ENCODE measurements at regions not wholly inside any gene's neighbourhood (a gene's known extent, or its start where the extent isn't known, plus 50 kb on each side); places are given as distances from the start of the nearest gene placed in this dataset.

DNA sequence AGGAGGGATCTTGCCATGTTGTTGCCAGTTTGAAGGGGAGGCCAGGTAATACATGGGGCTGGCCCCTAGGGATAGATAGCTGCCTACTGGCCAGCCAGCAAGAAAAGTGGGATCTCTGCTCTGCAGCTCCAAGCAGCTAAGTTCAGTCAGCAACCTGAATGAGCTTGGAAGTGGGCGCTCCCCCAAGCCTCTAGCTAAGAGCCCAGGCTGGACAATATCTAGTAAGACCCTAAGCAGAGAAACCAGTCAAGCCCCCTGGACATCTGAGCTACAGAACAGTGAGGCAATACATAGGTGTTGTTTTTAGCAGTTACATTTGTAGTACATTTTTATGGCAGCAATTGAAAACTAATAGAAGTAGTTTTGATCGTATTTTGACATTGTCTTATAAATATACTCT lies 409.8 kb upstream of the SMIM21 start:
- DNase-seq = no peak

DNA sequence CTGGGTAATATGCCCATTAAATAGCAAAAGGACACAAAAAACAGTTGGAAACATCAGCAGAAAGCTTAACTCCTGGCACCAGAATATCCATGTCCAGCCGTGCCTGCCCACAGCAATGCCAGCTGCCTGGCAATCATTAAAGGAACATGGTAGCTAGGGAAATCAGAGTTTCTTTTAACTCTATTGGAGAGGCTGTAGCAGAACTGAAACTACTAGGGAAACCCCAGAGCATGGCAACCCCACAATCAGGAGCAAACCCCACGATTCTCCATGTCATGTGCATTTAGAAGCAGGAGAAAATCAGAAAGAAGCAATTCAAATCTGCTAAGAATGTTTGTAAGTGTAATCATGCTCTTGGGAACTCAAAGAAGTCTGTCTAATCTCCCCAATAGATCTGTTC lies 409.0 kb upstream of the SMIM21 start:
- no peak for DNase-seq

DNA sequence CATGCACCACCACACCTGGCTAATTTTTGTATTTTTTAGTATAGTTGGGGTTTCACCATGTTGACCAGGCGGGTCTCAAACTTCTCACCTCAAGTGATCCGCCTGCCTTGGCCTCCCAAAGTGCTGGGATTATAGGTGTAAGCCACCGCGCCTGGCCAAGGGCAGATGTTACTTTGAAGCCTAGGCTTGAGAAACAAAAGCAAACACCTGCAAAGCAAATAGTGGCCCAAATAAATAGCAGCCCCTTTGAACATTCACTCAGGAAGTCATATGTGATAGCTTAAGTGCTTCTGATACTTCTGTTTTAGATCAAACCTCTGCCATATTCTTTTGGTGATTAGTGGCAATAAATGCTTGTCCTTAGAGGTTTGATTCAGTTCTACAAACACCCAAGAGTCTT lies 404.5 kb upstream of the SMIM21 start:
- no peak for DNase-seq

DNA sequence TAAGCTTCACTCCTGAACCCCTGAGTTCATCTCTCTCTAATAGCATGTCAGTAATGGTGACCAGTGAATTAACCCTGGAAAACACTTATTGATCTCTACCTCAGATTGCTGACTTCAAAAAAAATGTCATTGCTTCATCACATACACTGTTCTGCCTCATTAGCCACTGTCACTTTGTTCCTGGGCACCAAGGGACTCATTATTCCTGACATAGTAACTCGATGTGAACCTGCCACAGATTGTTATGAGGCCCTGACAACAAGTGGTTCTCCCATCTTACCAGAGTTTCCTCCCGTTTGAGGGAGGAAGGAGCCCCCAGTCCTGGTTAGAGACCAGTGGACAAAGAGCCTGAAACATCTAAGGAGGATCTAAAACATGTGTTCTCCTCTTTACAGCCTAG lies 403.3 kb upstream of the SMIM21 start:
- DNase-seq = no peak

DNA sequence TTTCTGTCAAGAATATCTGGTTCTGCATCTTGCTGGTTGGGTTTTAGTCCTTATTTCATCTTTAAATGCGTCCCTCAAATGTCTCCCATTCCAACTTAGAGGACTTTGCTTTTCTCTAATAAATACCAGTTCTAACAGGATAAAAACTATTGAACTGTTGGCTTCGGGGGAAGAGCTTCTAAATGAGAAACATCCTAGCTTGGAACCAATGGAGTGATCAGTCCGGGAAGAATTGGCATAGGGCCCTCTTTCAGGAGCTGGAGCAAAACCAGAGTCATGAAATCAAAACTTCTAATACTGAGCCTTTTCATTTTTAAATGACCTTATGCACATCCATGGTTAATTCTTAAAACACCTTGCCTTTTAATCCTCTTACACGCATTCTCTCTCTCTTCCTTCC lies 401.6 kb upstream of the SMIM21 start:
- no peak for DNase-seq

DNA sequence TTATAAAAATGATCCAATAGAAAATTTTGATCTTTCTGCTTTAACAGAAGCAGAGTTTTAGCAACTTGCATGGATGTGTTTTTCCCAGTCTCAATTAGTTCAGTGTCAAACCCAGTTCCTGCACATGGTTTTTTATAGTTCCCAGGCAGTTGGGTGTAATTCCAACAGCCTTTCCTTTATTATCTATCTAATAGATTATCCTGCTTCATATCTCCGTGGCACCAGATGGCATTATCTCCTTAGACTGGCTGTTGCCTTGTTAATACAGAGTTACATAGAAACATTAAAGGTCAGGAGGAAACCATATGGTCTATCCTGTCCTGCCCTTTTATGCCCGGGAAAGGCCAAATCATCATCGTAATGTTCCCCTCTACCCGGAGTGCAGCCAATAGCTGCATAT lies 400.9 kb upstream of the SMIM21 start:
- DNase-seq = no peak

DNA sequence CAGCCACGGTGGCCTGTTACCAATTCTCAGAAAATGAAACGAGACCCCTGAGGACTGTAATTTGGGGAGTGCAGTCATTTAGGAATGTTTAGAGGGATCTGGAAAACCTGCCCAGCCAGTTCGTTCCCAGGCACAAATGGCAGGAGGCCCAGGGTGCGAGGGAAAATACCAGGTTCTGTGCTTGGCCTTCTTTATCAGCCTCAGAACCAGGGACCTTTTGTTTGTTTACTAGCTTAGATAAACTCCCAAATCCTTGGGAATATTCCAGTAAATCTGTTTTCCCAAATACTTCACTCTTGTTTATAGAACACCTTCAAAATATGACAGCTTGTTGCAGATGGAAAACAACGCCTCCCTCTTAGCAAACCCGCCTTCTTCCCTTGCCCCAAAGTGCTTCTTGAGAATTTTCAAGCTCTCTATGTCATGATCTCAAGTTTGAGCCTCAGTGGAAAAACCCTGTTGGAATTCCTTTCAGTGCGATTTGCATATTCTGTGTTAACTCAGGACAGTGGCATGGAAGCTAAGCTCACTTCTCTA lies 400.3 kb upstream of the SMIM21 start:
- DNase-seq = no peak

DNA sequence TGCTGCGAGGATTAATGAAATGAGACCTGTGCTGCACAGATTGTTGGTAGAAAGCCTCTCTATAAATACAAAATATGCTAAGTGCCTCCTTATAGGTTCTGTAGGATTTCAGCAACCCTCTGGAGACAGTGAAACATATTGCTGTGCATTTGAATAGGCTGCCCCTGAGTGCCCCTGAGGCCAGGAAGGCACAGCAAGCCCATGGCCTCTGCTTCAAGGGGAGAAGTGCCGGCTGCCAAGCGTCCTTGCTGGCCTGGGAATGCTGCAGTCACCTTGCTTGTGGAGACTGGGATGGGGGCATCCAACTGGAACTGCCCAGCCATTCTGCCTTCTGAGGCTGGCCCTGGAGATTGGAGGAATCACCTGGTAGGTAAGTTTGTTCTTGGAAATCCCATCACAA lies 397.2 kb upstream of the SMIM21 start:
- no peak for DNase-seq

DNA sequence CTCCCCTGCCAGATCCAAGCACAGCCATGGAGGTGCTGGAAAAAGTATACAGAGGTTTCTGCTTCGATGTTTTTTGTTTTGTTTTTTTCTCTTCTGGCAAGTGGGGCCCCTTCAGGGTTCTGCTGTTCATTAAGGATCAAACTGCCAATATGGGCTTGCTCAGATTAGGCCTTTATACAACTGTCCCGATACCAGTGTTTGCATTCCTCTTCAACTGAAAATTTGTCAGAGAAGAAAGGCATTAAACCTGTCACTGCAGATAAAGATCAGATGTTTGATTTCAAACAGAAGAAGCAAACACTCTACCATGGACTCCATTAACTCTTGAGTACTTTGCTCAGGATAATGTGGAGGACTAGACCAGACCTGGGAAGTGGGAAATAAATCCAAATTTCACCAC lies 396.0 kb upstream of the SMIM21 start:
- no peak for DNase-seq

DNA sequence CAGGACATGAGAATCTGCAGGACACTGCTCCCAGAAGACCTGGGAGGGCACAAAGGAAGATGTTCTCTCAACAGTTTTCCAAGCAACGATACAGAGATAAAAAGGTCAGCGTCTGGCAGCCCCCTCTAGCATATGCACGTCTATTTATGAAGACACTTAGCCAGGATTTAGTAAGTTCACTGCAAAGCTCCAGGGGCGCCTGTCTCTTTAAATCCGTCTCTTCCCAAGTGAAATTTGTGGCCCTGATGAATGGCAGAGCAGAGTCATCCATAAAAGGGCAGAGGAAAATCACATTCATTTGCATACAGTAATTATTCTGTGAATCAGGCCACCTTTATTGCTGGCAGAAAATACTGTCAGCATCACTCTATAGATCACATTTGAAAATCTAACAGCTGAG lies 390.9 kb upstream of the SMIM21 start:
- no peak for DNase-seq

DNA sequence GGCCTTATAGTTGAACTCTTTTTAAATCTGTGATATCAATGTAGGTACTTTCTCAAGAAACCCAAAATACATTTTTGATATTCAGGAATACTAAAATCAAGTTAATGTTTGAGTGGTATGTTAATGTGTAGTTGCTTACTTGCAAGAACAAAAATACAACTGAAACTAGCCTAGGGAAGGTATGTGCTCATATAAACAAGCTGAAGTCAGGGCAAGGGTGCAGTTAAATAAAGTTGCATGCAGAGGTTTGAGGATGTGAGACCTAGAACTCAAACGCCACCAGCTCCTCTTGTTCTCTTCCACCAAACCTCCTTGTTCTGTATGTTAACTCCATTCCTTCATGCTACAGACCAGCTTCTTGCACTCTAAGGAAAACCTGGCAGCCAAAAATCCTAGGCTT lies 388.3 kb upstream of the SMIM21 start:
- DNase-seq = no peak

DNA sequence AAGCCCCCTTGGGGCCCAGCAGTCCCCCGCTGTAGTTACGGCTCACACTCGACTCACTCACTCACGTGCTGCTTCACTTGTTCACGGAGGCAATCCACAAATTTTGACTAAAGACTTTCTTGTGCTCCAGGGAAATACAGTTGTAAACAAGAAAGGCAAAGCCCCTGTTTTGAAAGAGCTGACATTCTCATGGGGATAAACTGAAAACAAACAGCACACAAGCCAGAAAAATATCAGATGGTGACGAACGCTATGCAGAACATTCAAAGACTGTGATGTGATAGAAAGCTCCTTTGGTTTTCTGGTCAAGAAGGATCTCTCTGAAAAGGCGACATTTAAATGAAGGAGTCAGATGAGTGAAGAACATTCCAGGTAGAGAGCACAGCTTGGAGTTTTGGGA lies 385.3 kb upstream of the SMIM21 start:
- no peak for DNase-seq

DNA sequence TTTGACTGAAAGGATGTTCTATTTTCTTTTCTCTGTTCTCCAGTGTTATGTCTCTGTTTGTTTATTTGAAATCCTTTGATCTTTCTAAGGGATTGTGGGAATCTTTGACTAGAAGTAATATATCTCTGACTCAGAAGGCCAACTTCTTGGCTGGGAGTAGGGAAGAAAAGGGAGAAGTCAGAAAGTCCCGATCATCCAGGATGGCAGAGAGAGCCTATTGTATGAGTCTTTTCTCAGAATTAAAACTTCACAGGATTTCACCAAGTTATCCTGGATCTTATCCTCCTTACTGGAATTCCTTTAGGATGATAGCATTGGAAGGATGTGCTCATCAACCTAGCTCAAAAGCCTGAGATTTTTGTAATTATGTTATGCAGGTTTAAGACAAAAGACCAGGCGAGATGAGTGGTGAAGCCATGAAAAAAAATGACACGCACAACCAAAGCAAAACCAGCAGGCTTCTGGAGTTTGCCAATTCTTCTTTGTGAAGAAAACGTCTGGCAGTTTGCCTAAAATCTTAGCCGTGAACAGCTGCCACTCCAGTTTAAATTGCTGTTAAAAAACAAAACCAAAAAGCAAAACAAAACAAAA lies 383.6 kb upstream of the SMIM21 start:
- DNase-seq = no peak

DNA sequence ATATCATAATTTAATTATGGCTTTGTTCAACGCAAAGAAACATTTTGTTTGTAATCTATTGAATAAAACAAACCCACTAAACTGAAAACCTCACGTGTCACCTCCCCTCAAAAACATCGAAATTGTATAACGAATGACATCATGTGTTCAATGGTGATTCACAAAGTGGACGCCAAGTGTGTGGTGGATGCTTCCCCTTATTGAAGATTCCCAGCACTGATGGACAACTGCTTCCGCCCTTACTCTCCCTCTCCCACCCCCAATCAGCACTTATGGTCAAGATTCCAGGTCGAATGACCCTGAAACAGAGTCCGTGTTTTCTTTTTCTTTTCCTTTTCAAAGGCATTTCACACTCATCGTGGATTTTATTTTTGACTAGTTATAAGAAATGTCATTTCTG lies 383.0 kb upstream of the SMIM21 start:
- no peak for DNase-seq

DNA sequence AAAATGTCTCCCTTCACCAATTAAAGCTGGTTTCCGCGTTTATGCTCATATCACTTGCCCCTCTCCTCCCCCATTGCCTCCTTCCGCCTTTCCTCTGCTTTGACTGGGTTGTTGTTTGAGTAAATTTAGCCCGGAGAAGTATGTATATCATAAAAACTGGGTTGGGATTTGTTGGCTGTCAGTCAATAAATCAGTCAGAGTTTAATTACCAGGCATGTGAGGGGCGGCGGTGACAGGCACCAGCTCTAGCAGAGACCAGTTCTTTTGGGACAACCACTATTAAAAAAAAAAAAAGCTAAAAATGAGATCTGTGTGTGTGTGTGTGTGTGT lies 382.4 kb upstream of the SMIM21 start:
- DNase-seq = no peak

DNA sequence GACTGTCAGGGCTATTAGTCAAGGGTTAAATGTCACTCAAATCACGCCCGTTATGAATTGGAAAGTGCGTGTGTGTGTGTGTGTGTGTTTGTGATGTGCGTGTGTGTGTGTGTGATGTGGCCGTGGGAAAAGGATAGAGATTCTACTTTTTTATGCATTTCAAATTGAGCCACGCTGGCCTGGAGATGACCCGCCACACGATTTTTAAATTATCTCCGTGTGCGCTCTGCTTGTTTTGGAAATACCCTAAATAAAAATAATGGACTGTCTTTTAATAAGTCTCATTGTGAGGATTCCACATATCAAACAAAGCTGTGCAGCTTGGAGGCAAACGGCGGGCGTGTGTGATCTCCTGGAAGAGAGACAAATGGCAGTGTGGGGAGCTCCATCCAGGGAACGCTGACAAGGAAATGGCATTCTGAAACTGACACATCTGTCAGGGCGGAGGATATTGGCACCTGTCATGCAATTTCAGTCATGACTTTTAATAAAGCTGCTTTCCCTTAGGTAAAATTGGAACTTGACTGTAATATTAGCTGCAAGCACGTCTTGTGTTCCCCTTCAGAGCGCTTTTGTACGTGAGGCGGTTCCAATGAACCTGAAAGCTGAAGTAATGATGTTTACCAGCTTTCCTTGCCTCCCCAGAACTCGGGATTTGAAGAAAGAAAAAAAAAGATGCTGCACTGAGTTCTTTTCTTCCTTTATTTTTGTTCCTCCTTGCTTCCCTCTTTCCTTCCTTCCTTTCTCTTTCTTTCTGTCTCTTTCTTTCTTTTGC lies 381.8 kb upstream of the SMIM21 start:
- DNase-seq = no peak

DNA sequence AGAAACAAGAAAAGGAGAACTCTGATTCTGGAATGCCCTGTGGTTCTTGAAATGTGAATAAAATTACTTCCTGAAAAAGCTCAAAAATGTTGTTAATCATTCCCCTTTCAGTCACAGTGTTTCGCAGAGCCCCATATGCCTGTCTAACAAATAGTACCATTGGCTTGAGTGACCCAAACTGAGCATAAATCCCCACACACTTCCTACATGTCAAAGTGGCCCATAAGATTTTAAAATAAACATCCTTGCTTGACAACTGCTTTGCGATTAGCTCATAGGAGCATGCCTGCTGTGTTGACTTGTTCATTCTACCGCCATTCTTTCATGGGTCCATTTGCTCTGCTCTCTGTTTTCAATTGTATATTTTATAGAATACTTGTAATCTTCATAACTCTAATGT lies 377.8 kb upstream of the SMIM21 start:
- DNase-seq = no peak

DNA sequence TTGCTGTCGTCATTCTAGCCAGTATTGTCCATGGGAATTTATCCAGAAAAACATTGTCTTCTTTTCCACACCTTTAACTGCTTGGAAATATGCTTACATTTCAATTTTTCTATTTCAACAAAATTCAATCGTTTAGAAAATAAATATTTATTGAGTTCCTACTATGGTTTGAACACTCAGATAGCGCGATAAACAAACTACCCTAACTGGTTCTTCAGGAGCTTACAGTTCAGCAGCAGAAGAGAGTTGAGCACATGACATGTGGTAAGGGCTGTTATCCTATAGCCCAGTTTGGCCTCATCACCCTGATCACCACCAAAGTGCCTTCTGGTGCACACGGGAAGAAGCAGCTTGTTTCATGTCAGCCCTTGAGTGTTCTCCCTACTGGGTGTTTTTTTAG lies 375.2 kb upstream of the SMIM21 start:
- no peak for DNase-seq

DNA sequence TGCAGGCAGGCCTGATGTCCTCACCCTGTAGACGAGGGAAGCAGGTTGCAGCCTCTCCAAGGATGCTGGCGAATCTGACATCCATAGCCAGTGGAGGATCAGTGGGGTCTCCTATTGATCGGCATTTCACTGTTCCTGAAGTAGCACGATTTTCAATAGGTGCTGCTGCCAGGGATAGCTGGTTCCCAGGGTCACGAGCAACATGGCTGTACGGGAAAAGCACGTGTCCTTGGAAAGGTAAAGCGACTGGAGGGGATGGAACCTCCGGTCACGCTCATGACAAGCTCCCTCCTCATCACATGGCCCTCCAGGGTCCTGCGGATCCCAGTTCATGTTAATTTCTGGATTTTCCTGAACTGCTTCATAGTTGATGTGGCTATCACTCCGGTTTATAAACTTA lies 373.7 kb upstream of the SMIM21 start:
- DNase-seq = no peak

DNA sequence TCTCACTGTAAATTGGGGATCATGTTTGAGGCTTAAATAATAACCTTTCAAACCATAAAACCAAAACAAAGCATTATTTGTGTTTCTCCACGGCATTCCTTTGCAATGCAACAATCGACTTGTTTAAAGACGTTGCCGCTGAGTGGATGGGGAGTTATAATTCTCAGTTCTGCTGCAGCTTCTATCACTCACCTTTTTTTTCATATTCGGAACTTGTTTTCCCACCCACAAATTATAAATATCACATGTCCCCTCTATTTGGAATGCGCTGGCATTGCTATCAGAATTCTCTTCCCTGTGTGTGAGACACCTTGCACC lies 372.8 kb upstream of the SMIM21 start:
- no peak for DNase-seq

DNA sequence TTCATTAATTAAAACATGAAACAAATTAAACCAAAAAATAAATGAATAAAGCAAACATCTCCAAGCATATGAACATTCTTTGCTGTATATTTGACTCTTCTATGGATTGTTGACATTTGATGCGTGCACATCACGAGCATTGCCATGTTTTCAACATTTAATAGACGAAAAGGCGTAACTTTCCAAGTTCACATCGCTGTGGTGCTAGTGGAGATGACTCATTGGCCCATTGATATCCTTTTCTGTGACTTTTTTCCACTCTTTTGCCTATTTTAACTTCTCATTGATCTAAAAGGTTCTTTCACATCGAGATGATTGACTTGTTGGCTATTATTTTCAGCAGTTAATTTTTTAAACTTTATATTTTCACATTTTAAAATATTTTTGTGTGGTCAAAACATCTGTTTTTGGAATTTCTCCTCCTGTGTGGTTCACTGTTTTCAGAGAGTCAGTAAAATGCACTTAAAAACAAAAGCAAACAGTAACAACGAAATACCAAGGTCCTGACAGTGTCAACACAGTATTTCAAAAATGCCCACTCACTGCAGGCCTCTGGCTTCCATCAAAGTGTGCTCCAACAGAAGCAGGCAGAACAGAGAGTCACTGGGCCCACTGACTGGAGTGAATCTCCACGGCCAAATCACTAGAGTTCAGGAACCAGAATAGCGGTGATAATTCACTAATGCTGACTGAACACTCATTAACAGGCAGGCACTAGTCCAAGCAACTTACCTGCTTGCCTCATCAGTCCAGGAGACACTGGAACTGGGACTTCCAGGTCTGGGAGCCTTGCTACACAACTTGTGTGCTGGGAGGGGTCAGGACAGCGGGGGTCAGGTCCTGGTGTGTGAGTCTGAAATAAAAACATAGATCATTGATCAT lies 372.2 kb upstream of the SMIM21 start:
- DNase-seq = no peak

DNA sequence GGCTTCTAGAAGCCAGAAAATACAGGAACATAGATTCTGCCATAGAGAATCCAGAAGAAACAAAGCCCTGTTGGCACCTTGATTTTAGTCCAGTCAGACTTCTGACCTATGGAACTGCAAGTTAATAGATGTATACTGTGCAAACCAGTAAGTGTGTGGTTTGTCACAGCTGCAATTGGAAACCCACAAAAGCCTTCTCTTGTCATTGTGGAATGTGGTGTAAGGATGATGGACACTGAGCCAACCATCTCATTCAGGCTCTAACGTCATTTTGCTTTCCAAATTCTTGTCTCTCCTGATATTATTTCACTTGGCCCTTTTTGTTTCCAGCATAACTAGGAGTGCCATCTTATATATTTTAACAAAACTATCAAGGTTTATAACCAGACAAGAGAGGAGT lies 369.5 kb upstream of the SMIM21 start:
- no peak for DNase-seq

DNA sequence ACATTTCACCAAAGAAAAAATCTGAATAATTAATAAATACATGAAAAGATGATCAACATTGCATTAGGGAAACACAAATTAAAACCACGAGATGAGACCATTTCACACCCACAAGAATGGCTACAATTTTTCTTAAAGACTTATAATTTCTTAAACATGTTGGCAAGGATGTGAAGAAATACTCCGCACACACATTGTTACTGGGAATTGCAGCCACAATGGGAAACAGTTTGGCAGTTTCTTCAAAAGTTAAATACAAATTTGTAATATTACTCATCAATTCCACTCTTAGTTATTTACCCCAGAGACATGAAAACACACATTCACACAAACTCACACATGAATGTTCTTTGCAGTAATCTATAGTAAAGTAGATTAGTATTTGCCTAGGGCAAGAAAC lies 363.3 kb upstream of the SMIM21 start:
- no peak for DNase-seq

DNA sequence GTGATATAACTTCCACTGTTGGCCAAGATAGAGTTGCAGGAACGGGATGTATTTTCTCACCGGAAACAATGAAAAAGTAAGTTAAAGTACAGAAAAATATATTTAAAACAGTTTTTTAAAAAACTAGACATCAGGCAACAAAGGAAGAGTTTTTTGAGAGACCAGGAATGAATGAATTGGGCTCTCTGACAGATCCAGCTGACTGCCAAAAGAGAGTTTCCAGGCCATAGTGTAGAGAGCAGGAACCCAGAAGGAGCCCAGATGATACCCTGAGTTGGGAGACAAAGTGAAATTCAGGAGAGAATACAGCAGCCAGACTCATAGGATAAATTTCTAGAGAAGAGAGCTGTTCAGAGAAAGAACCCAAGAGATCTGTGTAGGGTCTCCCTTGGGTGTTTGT lies 362.6 kb upstream of the SMIM21 start:
- no peak for DNase-seq
